ENCODE measurements at regions not wholly inside any gene's neighbourhood (a gene's known extent, or its start where the extent isn't known, plus 50 kb on each side); places are given as distances from the start of the nearest gene placed in this dataset.

DNA sequence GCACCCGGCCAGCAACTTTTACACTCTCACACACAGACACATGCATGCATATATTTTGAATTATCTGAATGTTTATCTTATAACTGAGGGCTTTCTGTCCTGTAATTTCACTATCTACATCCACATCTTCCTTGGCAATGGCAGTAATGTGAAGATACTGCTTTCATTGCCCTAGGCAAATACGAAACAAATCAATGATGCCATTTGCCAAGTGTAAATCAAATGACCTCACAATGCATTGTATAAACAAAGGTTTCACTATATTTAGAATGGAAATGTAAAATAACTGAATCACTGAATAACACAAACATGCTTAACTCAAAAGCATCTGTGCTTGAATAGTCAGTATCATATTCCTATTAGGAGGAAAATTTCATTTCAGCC lies 455.6 kb downstream of the TBL1XR1 start:
- Histone ChIP-seq H3K27ac (ENCODE audit: low read depth, low read length) (no peak overlapping the region), H3K36me3 (ENCODE audit: control insufficient read depth in 1 of 2, insufficient read depth in 2 of 2, low read length in 2 of 2) (no peaks in the 10 kb centered on the region), H3K9me3 (ENCODE audit: control insufficient read depth in 1 of 2, low read length in 2 of 2) (no peaks in the 10 kb centered on the region)

DNA sequence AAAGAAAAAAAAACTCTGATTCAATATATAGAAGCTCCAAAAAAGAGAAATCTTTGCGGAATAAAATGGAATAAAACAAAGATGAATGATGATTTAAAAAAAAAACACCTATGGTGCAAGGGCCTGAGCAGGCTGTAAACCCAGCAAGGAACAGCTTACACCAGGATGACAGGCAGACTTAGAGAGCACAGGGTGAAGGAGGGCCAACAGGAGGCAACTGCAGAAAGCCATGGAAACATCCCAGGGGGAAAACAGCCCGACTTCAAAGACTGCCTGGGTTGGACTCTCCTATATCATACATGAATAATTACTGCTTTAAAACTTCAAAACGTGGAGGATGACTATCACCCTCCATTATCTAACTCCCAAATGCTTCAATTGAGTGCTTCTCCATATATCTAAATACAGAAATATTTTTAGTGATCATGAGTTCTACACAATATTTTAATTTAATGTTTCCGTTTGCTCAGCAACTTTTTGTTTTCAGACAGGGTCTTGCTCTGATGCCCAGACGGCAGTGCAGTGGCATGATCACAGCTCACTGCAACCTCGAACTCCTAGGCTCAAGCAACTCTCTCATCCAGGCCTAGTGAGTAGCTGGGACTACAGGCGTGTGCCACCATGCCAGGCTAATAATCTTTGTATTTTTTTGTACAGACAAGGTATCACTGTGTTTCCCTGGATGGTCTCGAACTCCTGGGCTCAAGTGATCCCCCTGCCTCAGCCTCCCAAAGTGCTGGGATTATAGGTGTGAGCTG lies 456.2 kb downstream of the TBL1XR1 start:
- Histone ChIP-seq H3K27ac (ENCODE audit: low read depth, low read length) (no peak overlapping the region), H3K27me3 (ENCODE audit: control insufficient read depth in 1 of 2, insufficient read depth in 2 of 2, low read length in 2 of 2) (no peaks in the 10 kb centered on the region), H3K9ac (ENCODE audit: low read depth in 1 of 2, low read length in 2 of 2) (no peak overlapping the region), H3K4me3 (ENCODE audit: low read depth in 1 of 2, low read length in 2 of 2) (no peak overlapping the region), H3K36me3 (ENCODE audit: control insufficient read depth in 1 of 2, insufficient read depth in 2 of 2, low read length in 2 of 2) (no peaks in the 10 kb centered on the region), H3K4me1 (ENCODE audit: control insufficient read depth in 1 of 2, insufficient read depth in 2 of 2, low read length in 2 of 2) (no peaks in the 10 kb centered on the region), H3K9me3 (ENCODE audit: control insufficient read depth in 1 of 2, low read length in 2 of 2) (no peaks in the 10 kb centered on the region)

More for the DNA sequence above, 455.6 kb downstream of the TBL1XR1 start:
- no peaks in the 10 kb centered on the region for H3K4me1 ChIP-seq (ENCODE audit: control insufficient read depth in 1 of 2, insufficient read depth in 2 of 2, low read length in 2 of 2)
- H3K4me3 ChIP-seq (ENCODE audit: low read depth in 1 of 2, low read length in 2 of 2): no peak overlapping the region
- H3K27me3 ChIP-seq (ENCODE audit: control insufficient read depth in 1 of 2, insufficient read depth in 2 of 2, low read length in 2 of 2): no peaks in the 10 kb centered on the region
- no peak overlapping the region for H3K9ac ChIP-seq (ENCODE audit: low read depth in 1 of 2, low read length in 2 of 2)

DNA sequence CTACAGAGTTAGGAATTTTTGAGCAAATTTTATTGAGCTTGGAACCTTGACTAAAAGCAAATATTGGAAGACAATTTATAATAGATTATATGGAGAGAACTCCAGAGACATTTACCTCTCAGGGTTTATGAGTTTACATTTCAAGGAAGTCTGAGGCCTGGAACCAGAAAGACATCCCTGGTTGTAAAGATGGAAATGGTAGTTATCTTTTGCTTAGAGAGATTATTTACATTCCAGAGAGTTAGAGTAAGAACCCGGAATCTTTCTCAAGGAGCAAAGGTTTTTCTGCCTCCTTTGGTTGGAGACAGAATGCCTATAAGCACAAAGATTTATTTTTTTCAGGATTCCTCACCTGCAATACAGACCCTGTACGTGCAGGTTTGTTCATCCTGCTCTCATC lies 458.1 kb downstream of the TBL1XR1 start:
- no peak overlapping the region for H3K9ac ChIP-seq (ENCODE audit: low read depth in 1 of 2, low read length in 2 of 2)
- no peaks in the 10 kb centered on the region for H3K4me1 ChIP-seq (ENCODE audit: control insufficient read depth in 1 of 2, insufficient read depth in 2 of 2, low read length in 2 of 2)
- no peaks in the 10 kb centered on the region for H3K27me3 ChIP-seq (ENCODE audit: control insufficient read depth in 1 of 2, insufficient read depth in 2 of 2, low read length in 2 of 2)
- no peaks in the 10 kb centered on the region for H3K36me3 ChIP-seq (ENCODE audit: control insufficient read depth in 1 of 2, insufficient read depth in 2 of 2, low read length in 2 of 2)
- H3K4me3 ChIP-seq (ENCODE audit: low read depth in 1 of 2, low read length in 2 of 2): no peak overlapping the region
- no peak overlapping the region for H3K27ac ChIP-seq (ENCODE audit: low read depth, low read length)
- H3K9me3 ChIP-seq (ENCODE audit: control insufficient read depth in 1 of 2, low read length in 2 of 2): no peaks in the 10 kb centered on the region

DNA sequence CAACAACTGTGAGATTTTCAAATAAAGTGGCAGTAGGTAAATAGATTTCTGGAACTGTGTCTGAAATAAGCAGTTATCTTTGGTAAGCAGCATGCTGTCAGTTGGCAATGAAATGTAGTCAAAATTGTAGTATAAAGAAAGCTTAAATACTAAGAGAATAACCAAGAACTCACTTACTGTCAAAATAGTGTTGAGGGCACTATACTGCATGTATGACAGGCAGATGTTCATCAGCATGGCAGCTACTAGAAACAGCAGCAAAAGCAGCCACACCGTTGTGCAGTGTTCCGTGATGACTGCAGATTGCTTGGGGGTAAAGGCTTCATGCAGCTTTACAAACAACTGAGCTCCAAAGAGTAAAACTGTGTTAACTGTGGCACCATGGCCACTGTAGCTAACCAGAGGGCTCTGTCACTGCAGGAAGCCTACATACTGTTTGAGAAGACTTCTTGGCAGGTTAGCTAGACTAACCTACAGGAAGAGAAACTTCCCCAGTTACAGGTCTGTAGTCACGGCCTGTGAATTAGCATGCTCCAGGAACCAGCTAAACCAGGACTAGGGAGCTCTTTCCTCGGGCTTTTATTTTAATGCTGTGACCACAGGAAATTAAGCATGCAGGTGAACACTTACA lies 459.7 kb downstream of the TBL1XR1 start:
- H3K9me3 ChIP-seq (ENCODE audit: control insufficient read depth in 1 of 2, low read length in 2 of 2): no peaks in the 10 kb centered on the region
- no peaks in the 10 kb centered on the region for H3K4me1 ChIP-seq (ENCODE audit: control insufficient read depth in 1 of 2, insufficient read depth in 2 of 2, low read length in 2 of 2)
- no peaks in the 10 kb centered on the region for H3K36me3 ChIP-seq (ENCODE audit: control insufficient read depth in 1 of 2, insufficient read depth in 2 of 2, low read length in 2 of 2)
- no peak overlapping the region for H3K4me3 ChIP-seq (ENCODE audit: low read depth in 1 of 2, low read length in 2 of 2)
- no peak overlapping the region for H3K9ac ChIP-seq (ENCODE audit: low read depth in 1 of 2, low read length in 2 of 2)
- no peaks in the 10 kb centered on the region for H3K27me3 ChIP-seq (ENCODE audit: control insufficient read depth in 1 of 2, insufficient read depth in 2 of 2, low read length in 2 of 2)
- H3K27ac ChIP-seq (ENCODE audit: low read depth, low read length): no peak overlapping the region

DNA sequence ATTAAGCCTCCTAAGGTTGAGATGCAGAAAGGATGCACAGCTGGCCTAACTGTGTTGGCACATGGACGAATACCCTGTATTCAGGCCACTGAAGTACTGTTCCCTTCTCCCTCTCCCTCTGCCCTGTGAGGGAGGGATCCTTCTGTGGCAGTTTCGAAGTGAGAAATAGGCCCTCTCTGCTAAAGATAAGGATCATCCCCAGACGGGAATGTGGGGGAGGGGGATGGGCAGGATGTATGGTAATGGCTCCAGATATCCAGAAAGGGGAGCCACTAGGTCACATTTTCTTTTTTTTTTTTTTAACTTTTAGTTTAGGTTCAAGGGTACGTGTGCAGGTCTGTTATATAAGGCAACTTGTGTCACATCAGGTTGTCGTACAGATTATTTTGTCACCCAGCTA lies 463.1 kb downstream of the TBL1XR1 start:
- Histone ChIP-seq H3K4me1 (ENCODE audit: control insufficient read depth in 1 of 2, insufficient read depth in 2 of 2, low read length in 2 of 2) (no peaks in the 10 kb centered on the region), H3K27me3 (ENCODE audit: control insufficient read depth in 1 of 2, insufficient read depth in 2 of 2, low read length in 2 of 2) (no peaks in the 10 kb centered on the region), H3K4me3 (ENCODE audit: low read depth in 1 of 2, low read length in 2 of 2) (no peak overlapping the region), H3K27ac (ENCODE audit: low read depth, low read length) (no peak overlapping the region), H3K9ac (ENCODE audit: low read depth in 1 of 2, low read length in 2 of 2) (no peak overlapping the region), H3K9me3 (ENCODE audit: control insufficient read depth in 1 of 2, low read length in 2 of 2) (no peaks in the 10 kb centered on the region), H3K36me3 (ENCODE audit: control insufficient read depth in 1 of 2, insufficient read depth in 2 of 2, low read length in 2 of 2) (no peaks in the 10 kb centered on the region)

DNA sequence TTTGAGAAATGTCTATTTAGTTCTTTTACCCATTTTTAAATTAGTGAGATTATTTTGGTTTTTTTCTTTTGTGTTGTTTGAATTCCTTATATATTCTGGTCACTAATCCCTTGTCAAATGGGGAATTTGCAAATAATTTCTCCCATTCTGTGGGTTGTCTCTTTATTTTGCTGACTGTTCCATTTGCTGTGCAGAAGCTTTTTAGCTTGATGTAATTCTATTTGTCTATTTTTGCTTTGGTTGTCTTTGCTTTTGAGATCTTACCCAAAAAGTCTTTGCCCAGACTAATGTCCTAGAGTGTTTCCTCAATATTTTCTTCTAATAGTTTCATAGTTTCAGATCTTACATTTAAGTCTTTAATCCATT lies 472.9 kb downstream of the TBL1XR1 start:
- no peaks in the 10 kb centered on the region for H3K36me3 ChIP-seq (ENCODE audit: control insufficient read depth in 1 of 2, insufficient read depth in 2 of 2, low read length in 2 of 2)
- H3K4me3 ChIP-seq (ENCODE audit: low read depth in 1 of 2, low read length in 2 of 2): no peak overlapping the region
- no peaks in the 10 kb centered on the region for H3K27me3 ChIP-seq (ENCODE audit: control insufficient read depth in 1 of 2, insufficient read depth in 2 of 2, low read length in 2 of 2)
- no peak overlapping the region for H3K27ac ChIP-seq (ENCODE audit: low read depth, low read length)
- no peaks in the 10 kb centered on the region for H3K9me3 ChIP-seq (ENCODE audit: control insufficient read depth in 1 of 2, low read length in 2 of 2)
- no peaks in the 10 kb centered on the region for H3K4me1 ChIP-seq (ENCODE audit: control insufficient read depth in 1 of 2, insufficient read depth in 2 of 2, low read length in 2 of 2)
- H3K9ac ChIP-seq (ENCODE audit: low read depth in 1 of 2, low read length in 2 of 2): no peak overlapping the region

DNA sequence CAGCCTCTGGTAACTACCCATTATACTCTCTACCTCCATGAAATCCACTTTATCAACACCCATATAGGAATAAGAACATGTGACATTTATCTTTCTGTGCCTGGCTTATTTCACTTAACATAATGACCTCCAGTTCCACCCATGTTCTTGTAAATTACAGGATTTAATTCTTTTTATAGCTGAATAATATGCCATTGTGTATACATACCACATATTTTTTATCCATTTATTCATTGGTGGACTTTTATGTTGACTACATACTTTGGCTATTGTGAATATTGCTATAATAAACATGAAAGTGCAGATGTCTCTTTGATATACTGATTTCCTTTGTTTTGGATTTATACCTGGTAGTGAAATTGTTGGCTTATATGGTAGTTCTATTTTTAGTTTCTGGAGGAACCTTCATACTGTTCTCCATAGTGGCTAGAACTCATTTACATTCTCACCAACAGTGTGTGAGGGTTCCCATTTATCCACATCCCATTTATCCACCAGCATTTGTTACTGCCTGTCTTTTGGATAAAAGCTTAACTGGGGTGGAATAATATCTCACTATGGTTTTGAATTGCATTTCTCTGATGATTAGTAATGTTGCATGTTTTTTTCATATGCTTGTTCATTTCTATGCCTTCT lies 473.4 kb downstream of the TBL1XR1 start:
- Histone ChIP-seq H3K4me3 (ENCODE audit: low read depth in 1 of 2, low read length in 2 of 2) (no peak overlapping the region), H3K36me3 (ENCODE audit: control insufficient read depth in 1 of 2, insufficient read depth in 2 of 2, low read length in 2 of 2) (no peaks in the 10 kb centered on the region), H3K27ac (ENCODE audit: low read depth, low read length) (no peak overlapping the region), H3K9me3 (ENCODE audit: control insufficient read depth in 1 of 2, low read length in 2 of 2) (no peaks in the 10 kb centered on the region), H3K27me3 (ENCODE audit: control insufficient read depth in 1 of 2, insufficient read depth in 2 of 2, low read length in 2 of 2) (no peaks in the 10 kb centered on the region), H3K4me1 (ENCODE audit: control insufficient read depth in 1 of 2, insufficient read depth in 2 of 2, low read length in 2 of 2) (no peaks in the 10 kb centered on the region), H3K9ac (ENCODE audit: low read depth in 1 of 2, low read length in 2 of 2) (no peak overlapping the region)

DNA sequence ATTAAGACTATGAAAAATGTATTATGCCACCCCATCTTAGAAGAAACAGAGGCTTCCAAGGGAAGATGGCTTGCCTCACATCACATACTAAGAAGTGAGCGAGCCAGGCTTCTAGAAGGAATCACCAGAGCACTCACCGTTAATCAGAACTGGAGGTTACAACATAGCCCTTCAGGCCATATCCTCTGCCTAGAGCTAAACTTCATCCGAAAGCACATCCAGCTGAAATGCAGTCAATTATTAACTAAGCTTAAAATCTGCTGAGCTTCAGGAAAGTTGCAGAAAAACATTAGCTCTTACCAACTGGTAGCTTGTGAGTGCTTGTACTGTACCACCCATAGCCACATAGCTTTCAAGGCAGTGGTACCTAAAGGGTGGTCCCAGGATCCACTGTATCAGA lies 483.2 kb downstream of the TBL1XR1 start:
- Histone ChIP-seq H3K4me1 (ENCODE audit: control insufficient read depth in 1 of 2, insufficient read depth in 2 of 2, low read length in 2 of 2) (no peaks in the 10 kb centered on the region), H3K9ac (ENCODE audit: low read depth in 1 of 2, low read length in 2 of 2) (no peak overlapping the region), H3K27me3 (ENCODE audit: control insufficient read depth in 1 of 2, insufficient read depth in 2 of 2, low read length in 2 of 2) (no peaks in the 10 kb centered on the region), H3K4me3 (ENCODE audit: low read depth in 1 of 2, low read length in 2 of 2) (no peak overlapping the region), H3K9me3 (ENCODE audit: control insufficient read depth in 1 of 2, low read length in 2 of 2) (no peaks in the 10 kb centered on the region), H3K27ac (ENCODE audit: low read depth, low read length) (no peak overlapping the region), H3K36me3 (ENCODE audit: control insufficient read depth in 1 of 2, insufficient read depth in 2 of 2, low read length in 2 of 2) (no peaks in the 10 kb centered on the region)

DNA sequence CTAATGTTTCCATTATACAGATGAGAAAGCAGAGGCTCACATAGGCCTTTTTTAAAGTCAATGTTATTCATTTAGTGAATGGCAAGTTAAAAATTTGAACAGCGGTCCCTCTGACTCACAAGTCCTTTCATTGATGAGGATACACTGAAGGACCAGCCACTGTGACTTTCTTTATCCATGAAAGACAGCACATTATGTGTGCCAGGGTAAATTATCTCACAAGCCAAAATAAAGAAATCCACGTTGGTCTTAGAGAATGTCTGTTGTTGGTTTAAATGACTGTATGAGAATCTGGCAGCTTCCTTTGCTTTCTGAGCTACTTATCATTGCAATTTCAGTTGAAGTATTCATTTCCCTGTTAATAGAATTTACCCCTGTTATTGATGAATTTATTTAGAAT lies 485.1 kb downstream of the TBL1XR1 start:
- Histone ChIP-seq H3K9me3 (ENCODE audit: control insufficient read depth in 1 of 2, low read length in 2 of 2) (no peaks in the 10 kb centered on the region), H3K27ac (ENCODE audit: low read depth, low read length) (no peak overlapping the region), H3K36me3 (ENCODE audit: control insufficient read depth in 1 of 2, insufficient read depth in 2 of 2, low read length in 2 of 2) (no peaks in the 10 kb centered on the region), H3K4me3 (ENCODE audit: low read depth in 1 of 2, low read length in 2 of 2) (no peak overlapping the region), H3K9ac (ENCODE audit: low read depth in 1 of 2, low read length in 2 of 2) (no peak overlapping the region), H3K4me1 (ENCODE audit: control insufficient read depth in 1 of 2, insufficient read depth in 2 of 2, low read length in 2 of 2) (no peaks in the 10 kb centered on the region), H3K27me3 (ENCODE audit: control insufficient read depth in 1 of 2, insufficient read depth in 2 of 2, low read length in 2 of 2) (no peaks in the 10 kb centered on the region)

DNA sequence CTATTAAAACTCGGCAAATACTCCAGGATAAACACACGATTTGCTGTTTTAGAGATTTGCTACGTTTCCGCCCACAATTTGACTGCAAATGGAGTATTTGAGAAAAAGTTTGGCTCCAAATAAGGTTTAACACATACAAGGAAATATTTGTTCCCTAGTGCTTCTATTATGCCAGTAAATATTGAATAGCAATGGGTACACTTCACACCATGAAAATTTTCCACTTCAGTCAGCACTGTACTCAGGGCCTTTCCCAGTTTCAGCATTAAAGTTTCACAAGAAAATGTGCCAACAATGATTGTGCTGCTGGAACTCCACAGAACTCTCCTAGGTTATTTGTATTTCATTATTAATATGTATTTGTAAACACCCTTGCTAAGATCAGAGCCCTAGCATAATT lies 498.0 kb downstream of the TBL1XR1 start:
- Histone ChIP-seq H3K4me3 (ENCODE audit: low read depth in 1 of 2, low read length in 2 of 2) (no peak overlapping the region), H3K9ac (ENCODE audit: low read depth in 1 of 2, low read length in 2 of 2) (no peak overlapping the region), H3K4me1 (ENCODE audit: control insufficient read depth in 1 of 2, insufficient read depth in 2 of 2, low read length in 2 of 2) (no peaks in the 10 kb centered on the region), H3K36me3 (ENCODE audit: control insufficient read depth in 1 of 2, insufficient read depth in 2 of 2, low read length in 2 of 2) (no peaks in the 10 kb centered on the region), H3K9me3 (ENCODE audit: control insufficient read depth in 1 of 2, low read length in 2 of 2) (no peaks in the 10 kb centered on the region), H3K27me3 (ENCODE audit: control insufficient read depth in 1 of 2, insufficient read depth in 2 of 2, low read length in 2 of 2) (no peaks in the 10 kb centered on the region), H3K27ac (ENCODE audit: low read depth, low read length) (no peak overlapping the region)

Data from duodenal mucosa (tissue), 2 donors.